CD4-positive, alpha-beta memory T cell (primary cell): ENCODE measurements at regions not wholly inside any gene's neighbourhood (a gene's known extent, or its start where the extent isn't known, plus 50 kb on each side); places are given as distances from the start of the nearest gene placed in this dataset.
"Not testable (repeated sequence)": the region's sequence is repeated elsewhere in the genome, so short reads cannot be mapped to it uniquely, and the experiment has no call there.

Experiments used
- CTCF ChIA-PET: fragments of 350-600 bp; sonication (Branson Sonifier 250); formaldehyde crosslinking; loops from one replicate; lab custom pipeline; 2021; ENCODE audit warnings: inconsistent platforms; ENCODE audit not compliant: partially characterized antibody; lab: Charles Lee
- POLR2A ChIA-PET: fragments of 350-600 bp; sonication (Branson Sonifier 250); formaldehyde crosslinking; loops from one replicate; lab custom pipeline; 2021; ENCODE audit not compliant: partially characterized antibody; lab: Charles Lee
- DNase-seq, 5 donors: peaks; one replicate each; pipeline versions ENCODE4 v3.0.0 to v3.0.0-alpha.2; 2020 to 2022; ENCODE audit warnings: mixed read lengths in 1 of 5
- H3K27ac ChIP-seq: one replicate; pipeline ENCODE4 v1.7.0; 2013; ENCODE audit warnings: low read depth, low read length
- H3K27me3 ChIP-seq: 2 replicates; pipeline ENCODE4 v1.7.0; 2013; ENCODE audit warnings: mild to moderate bottlenecking, low read length, moderate library complexity; ENCODE audit not compliant: insufficient read depth
- H3K36me3 ChIP-seq: 2 replicates; pipeline ENCODE4 v1.7.0; 2013; ENCODE audit warnings: mild to moderate bottlenecking, low read length, moderate library complexity; ENCODE audit not compliant: insufficient read depth
- H3K4me1 ChIP-seq: 2 replicates; pipeline ENCODE4 v1.7.0; 2013; ENCODE audit warnings: mild to moderate bottlenecking, low read length, moderate library complexity; ENCODE audit not compliant: insufficient read depth
- H3K4me3 ChIP-seq, 2 donors: one replicate each; pipeline ENCODE4 v1.7.0; 2013; ENCODE audit warnings: low read length in 2 of 2, mild to moderate bottlenecking in 1 of 2
- H3K9me3 ChIP-seq, 2 donors: one replicate each; pipeline ENCODE4 v1.7.0; 2013; ENCODE audit warnings: low read length in 2 of 2, control low read depth in 1 of 2; ENCODE audit not compliant: control insufficient read depth in 1 of 2
- H3K27ac Mint-ChIP-seq, 7 donors: one replicate each; pipeline ENCODE4 v1.8.0; 2020 to 2021; ENCODE audit warnings: mixed read lengths in 7 of 7, mild to moderate bottlenecking in 6 of 7, inconsistent platforms in 3 of 7, moderate library complexity in 3 of 7
- H3K27me3 Mint-ChIP-seq, 2 donors: one replicate each; pipeline ENCODE4 v1.8.0; 2020 to 2021; ENCODE audit warnings: mixed read lengths in 2 of 2
- H3K36me3 Mint-ChIP-seq, 2 donors: one replicate each; pipeline ENCODE4 v1.8.0; 2020 to 2021; ENCODE audit warnings: mixed read lengths in 2 of 2, inconsistent platforms in 1 of 2, mild to moderate bottlenecking in 1 of 2
- H3K4me1 Mint-ChIP-seq, 4 donors: one replicate each; pipeline ENCODE4 v1.8.0; 2020 to 2021; ENCODE audit warnings: mixed read lengths in 4 of 4, mild to moderate bottlenecking in 1 of 4
- H3K4me3 Mint-ChIP-seq, 8 donors: one replicate each; pipeline ENCODE4 v1.8.0; 2020 to 2021; ENCODE audit warnings: mixed read lengths in 8 of 8, mild to moderate bottlenecking in 7 of 8, moderate library complexity in 6 of 8, inconsistent platforms in 3 of 8
- H3K9me3 Mint-ChIP-seq, 8 donors: one replicate each; pipeline ENCODE4 v1.8.0; 2020 to 2021; ENCODE audit warnings: mixed read lengths in 8 of 8, mild to moderate bottlenecking in 5 of 8, inconsistent platforms in 3 of 8, moderate library complexity in 1 of 8
- intact Hi-C: fragments of 100-400 bp; cut with micrococcal nuclease; formaldehyde crosslinking; loops from one replicate; pipeline ENCODE4 v1.15.1; 2023

DNA sequence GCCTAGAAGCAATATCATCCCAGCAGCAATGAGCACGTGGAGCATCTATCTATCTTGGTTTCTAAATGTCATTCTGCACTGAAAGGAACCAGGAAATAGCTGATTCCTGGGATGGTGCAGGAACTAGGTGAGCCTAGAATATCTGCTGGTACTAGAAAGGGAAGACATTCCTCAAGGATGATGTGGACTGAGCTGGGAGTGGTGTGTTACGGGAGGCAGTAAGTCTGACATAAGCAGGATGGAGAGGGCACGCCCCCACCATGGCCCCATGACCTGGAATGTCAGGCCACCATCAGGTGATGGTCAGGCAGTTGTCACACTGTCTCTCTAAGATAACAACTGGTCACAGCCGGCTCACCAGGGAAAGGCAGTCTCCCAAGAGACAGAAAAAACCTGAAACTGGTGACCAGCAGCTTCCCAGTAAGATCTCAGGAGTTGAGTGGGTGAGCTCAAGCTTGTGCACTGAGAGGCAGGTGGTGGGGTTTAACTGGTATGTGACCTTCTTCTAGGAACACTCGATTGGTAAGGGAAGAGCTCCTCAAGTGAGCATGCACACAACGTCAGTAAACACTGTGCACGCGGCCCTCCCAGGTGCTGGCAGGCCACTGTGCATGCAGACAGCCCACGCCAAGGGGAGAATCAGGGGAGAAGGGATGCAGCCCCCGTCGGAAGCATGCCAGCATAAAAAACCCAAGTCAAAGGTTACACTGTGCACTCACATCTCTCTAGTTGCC is 148.7 kb downstream of the ADSS2 start:
- Mint-ChIP-seq H3K36me3 (peaks cover 0 to 5% of the 10 kb centered on the region in 2 donors), H3K27me3 (no peaks in the 10 kb centered on the region), H3K4me3 (no peak overlapping the region), H3K9me3 (no peaks in the 10 kb centered on the region), H3K27ac (no peak overlapping the region), H3K4me1 (peaks cover 6 to 14% (median 8%) of the 10 kb centered on the region in 4 donors)
- Histone ChIP-seq H3K4me3 (no peak overlapping the region), H3K36me3 (no peaks in the 10 kb centered on the region), H3K9me3 (no peaks in the 10 kb centered on the region), H3K27me3 (no peaks in the 10 kb centered on the region), H3K27ac (no peak overlapping the region), H3K4me1 (peaks cover 10% of the 10 kb centered on the region)
- POLR2A ChIA-PET: no interaction called here
- intact Hi-C loops: no loop called here
- no peak for DNase-seq
- CTCF ChIA-PET: no interaction called here

- Histone ChIP-seq H3K27ac (no peak overlapping the region), H3K27me3 (no peaks in the 10 kb centered on the region), H3K9me3 (no peaks in the 10 kb centered on the region), H3K36me3 (no peaks in the 10 kb centered on the region), H3K4me1 (peaks cover 10% of the 10 kb centered on the region), H3K4me3 (no peak overlapping the region)
- H3K4me3 Mint-ChIP-seq: no peak overlapping the region
- peak overlapping the region in 2 of 7 donors; percentile 69 to 74 for H3K27ac Mint-ChIP-seq
- H3K4me1 Mint-ChIP-seq: peaks cover 6 to 14% (median 7%) of the 10 kb centered on the region in 4 donors
- ChIA-PET POLR2A (no interaction called here), CTCF (no interaction called here)
- no peaks in the 10 kb centered on the region for H3K9me3 Mint-ChIP-seq
- intact Hi-C loops: no loop called here
- peaks cover 0 to 10% of the 10 kb centered on the region in 2 donors for H3K36me3 Mint-ChIP-seq
- no peak for DNase-seq
- no peaks in the 10 kb centered on the region for H3K27me3 Mint-ChIP-seq
Observed at GRCh38 chr1:244303610-244303969, 148.1 kb downstream of the ADSS2 start.

DNA sequence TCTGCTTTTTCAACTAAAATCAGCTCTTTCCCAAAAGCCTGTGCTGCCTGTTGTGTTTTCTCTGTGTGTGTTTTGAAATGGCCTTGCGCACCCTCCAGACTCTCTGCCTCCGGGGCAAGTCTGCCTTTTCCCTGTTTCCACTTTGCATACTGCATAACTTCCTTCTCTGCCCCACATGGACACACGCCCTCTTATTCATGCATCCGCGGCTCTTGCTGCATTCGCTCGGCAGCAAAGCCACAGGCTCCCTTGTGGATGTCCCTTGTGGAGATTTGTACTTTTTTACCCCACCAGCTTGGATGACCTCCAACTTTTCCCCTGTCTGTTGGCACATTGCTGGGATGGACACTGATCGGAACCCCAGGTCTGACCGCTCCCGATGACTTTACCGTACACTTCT is 147.6 kb downstream of the ADSS2 start:
- ChIA-PET CTCF (interaction anchor here (0.9 kb wide), 1 partner anchor 18 kb away, joined by 3 read pairs; no protein-coding TSS in a partner anchor), POLR2A (no interaction called here)
- H3K27ac ChIP-seq: no peak overlapping the region
- H3K9me3 Mint-ChIP-seq: peaks cover 0 to under 1% (median 0%) of the 10 kb centered on the region in 8 donors
- H3K36me3 Mint-ChIP-seq: peaks cover 0 to 13% of the 10 kb centered on the region in 2 donors
- H3K27me3 Mint-ChIP-seq: no peaks in the 10 kb centered on the region
- intact Hi-C loops: no loop called here
- peaks cover 5 to 14% (median 6%) of the 10 kb centered on the region in 4 donors for H3K4me1 Mint-ChIP-seq
- no peaks in the 10 kb centered on the region for H3K36me3 ChIP-seq
- no peaks in the 10 kb centered on the region for H3K27me3 ChIP-seq
- H3K4me1 ChIP-seq: peaks cover 7% of the 10 kb centered on the region
- no peak overlapping the region for H3K4me3 ChIP-seq
- no peaks in the 10 kb centered on the region for H3K9me3 ChIP-seq
- peak overlapping the region in 2 of 7 donors; percentile 5 to 70 for H3K27ac Mint-ChIP-seq
- DNase-seq: no peak
- H3K4me3 Mint-ChIP-seq: no peak overlapping the region

- Mint-ChIP-seq H3K27me3 (no peaks in the 10 kb centered on the region), H3K36me3 (peaks cover 0 to 13% of the 10 kb centered on the region in 2 donors), H3K4me1 (peaks cover under 1 to 9% (median 1%) of the 10 kb centered on the region in 4 donors), H3K4me3 (no peak overlapping the region), H3K9me3 (peaks cover 0 to 4% (median 0%) of the 10 kb centered on the region in 8 donors), H3K27ac (peak overlapping the region in 2 of 7 donors; percentile 17 to 38)
- no peaks in the 10 kb centered on the region for H3K36me3 ChIP-seq
- intact Hi-C loops: no loop called here
- no peak overlapping the region for H3K27ac ChIP-seq
- peaks cover 5% of the 10 kb centered on the region for H3K4me1 ChIP-seq
- H3K9me3 ChIP-seq: no peaks in the 10 kb centered on the region
- H3K27me3 ChIP-seq: no peaks in the 10 kb centered on the region
- CTCF ChIA-PET: interaction anchor here (0.9 kb wide), 1 partner anchor 18 kb away, joined by 3 read pairs; no protein-coding TSS in a partner anchor
- DNase-seq: no peak
- POLR2A ChIA-PET: no interaction called here
- no peak overlapping the region for H3K4me3 ChIP-seq
Observed at GRCh38 chr1:244304656-244305055, 147.1 kb downstream of the ADSS2 start.

DNA sequence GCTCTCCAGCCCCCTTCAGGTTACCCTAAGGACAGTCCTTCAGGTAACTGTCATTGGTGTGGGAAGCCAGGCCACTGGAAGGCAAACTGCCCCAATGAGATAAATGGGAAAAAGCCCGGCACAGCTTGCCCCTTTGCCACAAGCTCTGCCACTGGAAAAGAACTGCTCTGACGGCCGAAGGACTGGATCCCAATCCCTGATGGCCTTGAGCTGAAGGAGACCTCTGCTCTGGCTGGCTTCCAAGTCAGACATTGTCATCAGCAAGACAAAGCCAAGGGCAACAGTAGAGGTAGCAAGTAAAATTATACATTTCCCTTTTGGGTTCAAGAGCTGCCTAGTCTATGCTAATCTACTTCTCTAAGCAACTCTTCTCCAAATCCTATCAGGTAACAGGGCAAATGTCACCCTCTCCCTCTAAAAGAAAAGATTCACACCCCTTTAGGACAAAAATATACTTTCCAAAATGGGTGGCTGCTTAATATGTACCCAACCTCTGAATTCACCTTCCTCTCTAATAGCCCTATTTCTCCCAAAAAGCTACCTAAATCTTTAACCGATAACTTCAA is 145.8 kb downstream of the ADSS2 start:
- Histone ChIP-seq H3K27ac (no peak overlapping the region), H3K27me3 (no peaks in the 10 kb centered on the region), H3K4me1 (no peaks in the 10 kb centered on the region), H3K36me3 (no peaks in the 10 kb centered on the region), H3K9me3 (no peaks in the 10 kb centered on the region), H3K4me3 (no peak overlapping the region)
- ChIA-PET CTCF (no interaction called here), POLR2A (no interaction called here)
- Mint-ChIP-seq H3K4me3 (no peak overlapping the region), H3K27ac (peak overlapping the region in 1 of 7 donors; percentile 83), H3K9me3 (peaks cover 0 to 4% (median 0%) of the 10 kb centered on the region in 8 donors), H3K36me3 (peaks cover 0 to 16% of the 10 kb centered on the region in 2 donors), H3K27me3 (no peaks in the 10 kb centered on the region), H3K4me1 (peaks cover 0 to 8% (median under 1%) of the 10 kb centered on the region in 4 donors)
- DNase-seq: no peak
- intact Hi-C loops: no loop called here

- Histone ChIP-seq H3K4me3 (no peak overlapping the region), H3K4me1 (no peaks in the 10 kb centered on the region), H3K9me3 (no peaks in the 10 kb centered on the region), H3K27me3 (no peaks in the 10 kb centered on the region), H3K27ac (no peak overlapping the region), H3K36me3 (no peaks in the 10 kb centered on the region)
- no peak overlapping the region for H3K27ac Mint-ChIP-seq
- POLR2A ChIA-PET: no interaction called here
- CTCF ChIA-PET: no interaction called here
- H3K27me3 Mint-ChIP-seq: no peaks in the 10 kb centered on the region
- no peak for DNase-seq
- intact Hi-C loops: no loop called here
- H3K9me3 Mint-ChIP-seq: peaks cover 0 to 4% (median 0%) of the 10 kb centered on the region in 8 donors
- H3K4me3 Mint-ChIP-seq: no peak overlapping the region
- H3K4me1 Mint-ChIP-seq: peaks cover 0 to 7% (median 0%) of the 10 kb centered on the region in 4 donors
- H3K36me3 Mint-ChIP-seq: peaks cover 0 to 16% of the 10 kb centered on the region in 2 donors
Observed at GRCh38 chr1:244306544-244306943, 145.2 kb downstream of the ADSS2 start.

- H3K4me3 ChIP-seq, H3K27ac Mint-ChIP-seq, H3K27ac ChIP-seq, H3K9me3 Mint-ChIP-seq, H3K27me3 Mint-ChIP-seq, H3K9me3 ChIP-seq, POLR2A ChIA-PET, H3K4me3 Mint-ChIP-seq, H3K36me3 ChIP-seq, H3K4me1 Mint-ChIP-seq, intact Hi-C loops, H3K4me1 ChIP-seq, H3K27me3 ChIP-seq, DNase-seq: not testable (repeated sequence)
- CTCF ChIA-PET: interaction anchor here (4.2 kb wide), 1 partner anchor 11 kb away, joined by 16 read pairs; no protein-coding TSS in a partner anchor
- peaks cover 0 to 20% of the 10 kb centered on the region in 2 donors for H3K36me3 Mint-ChIP-seq
Observed at GRCh38 chr1:244309191-244309590, 142.5 kb downstream of the ADSS2 start.
